ENCODE measurements at regions not wholly inside any gene's neighbourhood (a gene's known extent, or its start where the extent isn't known, plus 50 kb on each side); places are given as distances from the start of the nearest gene placed in this dataset.

- TF ChIP-seq, protein P1, sequence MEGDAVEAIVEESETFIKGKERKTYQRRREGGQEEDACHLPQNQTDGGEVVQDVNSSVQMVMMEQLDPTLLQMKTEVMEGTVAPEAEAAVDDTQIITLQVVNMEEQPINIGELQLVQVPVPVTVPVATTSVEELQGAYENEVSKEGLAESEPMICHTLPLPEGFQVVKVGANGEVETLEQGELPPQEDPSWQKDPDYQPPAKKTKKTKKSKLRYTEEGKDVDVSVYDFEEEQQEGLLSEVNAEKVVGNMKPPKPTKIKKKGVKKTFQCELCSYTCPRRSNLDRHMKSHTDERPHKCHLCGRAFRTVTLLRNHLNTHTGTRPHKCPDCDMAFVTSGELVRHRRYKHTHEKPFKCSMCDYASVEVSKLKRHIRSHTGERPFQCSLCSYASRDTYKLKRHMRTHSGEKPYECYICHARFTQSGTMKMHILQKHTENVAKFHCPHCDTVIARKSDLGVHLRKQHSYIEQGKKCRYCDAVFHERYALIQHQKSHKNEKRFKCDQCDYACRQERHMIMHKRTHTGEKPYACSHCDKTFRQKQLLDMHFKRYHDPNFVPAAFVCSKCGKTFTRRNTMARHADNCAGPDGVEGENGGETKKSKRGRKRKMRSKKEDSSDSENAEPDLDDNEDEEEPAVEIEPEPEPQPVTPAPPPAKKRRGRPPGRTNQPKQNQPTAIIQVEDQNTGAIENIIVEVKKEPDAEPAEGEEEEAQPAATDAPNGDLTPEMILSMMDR (IDR thresholded peaks at IDR 0.05; ENCODE audit: low read depth, low read length) = no peak
- TF ChIP-seq EZH2phosphoT487 (IDR thresholded peaks at IDR 0.05; ENCODE audit: low read depth) = no peak
Observed at GRCh38 chr13:70817576-70817975, 709.3 kb upstream of the KLHL1 start.

Data from OCI-LY3 (cell line).